Activated CD8-positive, alpha-beta memory T cell treated with anti-CD3 and anti-CD28 coated beads for 48 hours (primary cell): ENCODE measurements at regions not wholly inside any gene's neighbourhood (a gene's known extent, or its start where the extent isn't known, plus 50 kb on each side); places are given as distances from the start of the nearest gene placed in this dataset.

ENCODE experiments used
- DNase-seq, 3 experiments: peaks; one replicate each; pipeline ENCODE4 v3.0.0-alpha.2; 2020; ENCODE audit warnings: low read depth in 2 of 3, low spot score in 2 of 3

DNA sequence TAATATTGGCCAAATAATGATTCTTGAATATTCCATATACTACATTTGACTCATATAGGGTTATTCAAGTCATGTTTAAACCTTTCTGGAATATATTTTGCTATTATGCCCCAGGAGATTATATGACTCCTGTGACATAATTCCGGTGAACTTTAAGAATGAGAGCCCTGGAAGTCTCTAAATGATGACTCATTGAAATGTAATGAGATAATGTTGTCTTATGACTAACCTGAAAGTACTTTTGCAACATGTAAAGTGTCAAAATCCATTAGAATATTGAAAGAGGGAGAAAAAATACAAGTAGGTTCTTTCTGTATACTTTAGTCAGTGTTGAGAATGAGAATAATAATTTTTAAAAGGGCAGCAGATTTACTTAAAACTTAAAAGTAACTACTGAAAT is 830.4 kb downstream of the MAT2B start:
- DNase-seq: no peak

DNA sequence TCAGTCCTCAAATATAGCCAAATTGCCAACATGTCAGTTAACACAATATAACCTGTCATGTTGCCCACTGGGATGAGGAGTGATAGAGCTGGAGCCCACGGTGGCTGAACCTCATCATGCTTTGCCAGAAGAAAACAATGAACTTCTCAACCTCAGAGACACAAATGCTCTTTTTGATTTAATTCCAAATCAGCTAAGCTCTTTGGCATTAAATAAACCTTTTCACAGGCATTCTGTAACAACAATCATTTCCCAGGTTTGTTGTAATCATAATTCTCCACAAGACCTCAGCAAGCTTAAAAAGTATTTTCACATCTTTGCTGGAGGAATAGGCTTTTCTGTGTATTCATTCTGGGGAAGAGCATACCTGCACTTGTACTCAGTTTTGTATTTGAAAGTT is 830.9 kb downstream of the MAT2B start:
- DNase-seq: no peak

DNA sequence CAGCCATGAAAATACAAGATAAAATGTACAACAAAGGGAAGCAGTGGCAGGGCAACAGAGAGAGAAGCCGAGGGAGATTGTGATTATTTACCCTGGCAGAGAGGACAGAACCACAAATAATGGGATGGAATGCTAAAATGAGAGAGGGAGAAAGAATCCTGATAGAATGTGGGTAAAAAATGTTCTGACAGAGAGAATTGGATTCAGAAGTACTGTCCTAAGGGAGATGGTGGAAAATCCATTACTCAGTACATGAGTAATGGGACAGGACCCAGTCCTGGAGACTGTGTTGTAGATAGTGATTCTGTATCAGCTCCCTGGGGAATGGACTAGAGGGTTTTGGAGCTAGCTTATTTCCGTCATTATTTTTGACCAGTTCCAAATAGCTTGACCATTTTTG is 831.5 kb downstream of the MAT2B start:
- no peak for DNase-seq

DNA sequence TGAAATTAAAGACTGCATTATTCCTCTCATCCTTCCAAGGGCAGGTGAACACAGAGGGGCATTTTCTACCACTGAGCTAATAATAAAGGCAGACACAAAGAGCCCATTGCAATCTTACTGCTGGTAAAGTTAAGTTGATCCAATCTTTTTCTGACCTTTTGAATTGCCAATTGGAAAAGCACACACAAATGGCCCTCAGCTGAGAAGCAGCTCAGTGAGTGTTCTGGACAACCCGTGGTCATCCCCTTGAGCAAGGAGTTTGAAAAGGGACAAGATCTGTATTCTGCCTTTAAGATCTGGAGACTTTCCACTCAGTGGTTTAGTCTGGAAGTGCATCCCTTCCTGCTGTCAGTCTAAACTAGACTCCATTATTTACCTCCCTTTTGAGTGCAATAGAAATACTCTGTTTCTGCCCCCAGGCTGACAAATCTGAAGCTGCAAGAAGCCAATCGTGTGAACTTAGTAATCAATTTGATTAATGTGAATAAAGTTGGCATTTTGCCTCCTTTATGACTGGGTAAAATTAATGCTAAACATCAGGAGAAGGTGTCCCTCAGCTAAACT is 835.7 kb downstream of the MAT2B start:
- no peak for DNase-seq

DNA sequence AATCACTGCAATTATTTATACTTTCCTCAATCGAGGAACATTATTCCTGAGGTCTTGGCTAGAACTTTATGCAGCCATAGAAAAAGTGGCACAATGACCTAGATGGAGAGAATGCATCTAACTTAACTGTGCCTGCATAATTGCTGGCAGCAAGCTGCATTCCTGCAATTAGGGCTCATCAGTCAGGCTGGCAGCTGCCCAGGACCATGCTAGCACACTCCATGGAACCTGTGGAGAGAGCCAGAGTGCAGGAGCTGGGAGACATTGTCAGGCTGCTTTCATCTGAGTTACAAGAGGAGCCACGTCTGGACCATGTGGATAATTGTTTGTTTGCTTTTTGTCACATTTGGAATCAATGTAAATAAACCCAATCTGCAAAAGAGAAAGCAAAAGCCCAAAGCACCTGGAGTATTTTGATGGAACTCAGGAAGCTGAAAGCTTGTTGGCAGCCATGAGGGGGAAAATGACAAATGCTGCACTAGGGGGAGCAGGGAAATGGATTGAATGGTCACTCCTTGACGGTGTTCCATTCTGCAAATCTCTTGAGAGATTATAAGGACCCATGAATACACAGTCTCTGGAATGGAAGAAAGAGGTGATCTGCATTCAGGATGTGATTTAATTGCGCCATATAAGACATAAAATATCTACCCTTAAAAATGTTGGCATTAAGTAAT is 839.9 kb downstream of the MAT2B start:
- DNase-seq: no peak

DNA sequence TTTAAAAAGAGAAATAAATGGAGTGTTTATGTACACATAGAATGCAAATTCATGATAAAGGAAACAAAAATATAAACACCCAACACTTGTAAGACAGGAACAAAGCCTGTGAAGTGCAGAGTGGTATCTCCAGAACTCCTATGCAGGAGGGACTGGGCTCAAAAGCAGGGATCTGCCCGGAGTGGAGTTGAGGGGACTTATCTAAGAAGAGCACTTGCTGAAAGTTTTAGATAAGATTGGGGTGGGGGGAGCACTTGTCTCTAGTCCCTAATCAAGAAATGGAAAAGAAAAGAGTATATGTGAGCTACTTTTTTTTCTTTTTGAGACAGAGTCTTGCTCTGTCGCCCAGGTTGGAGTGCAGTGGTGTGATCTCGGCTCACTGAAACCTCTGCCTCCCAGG is 840.4 kb downstream of the MAT2B start:
- DNase-seq: no peak

DNA sequence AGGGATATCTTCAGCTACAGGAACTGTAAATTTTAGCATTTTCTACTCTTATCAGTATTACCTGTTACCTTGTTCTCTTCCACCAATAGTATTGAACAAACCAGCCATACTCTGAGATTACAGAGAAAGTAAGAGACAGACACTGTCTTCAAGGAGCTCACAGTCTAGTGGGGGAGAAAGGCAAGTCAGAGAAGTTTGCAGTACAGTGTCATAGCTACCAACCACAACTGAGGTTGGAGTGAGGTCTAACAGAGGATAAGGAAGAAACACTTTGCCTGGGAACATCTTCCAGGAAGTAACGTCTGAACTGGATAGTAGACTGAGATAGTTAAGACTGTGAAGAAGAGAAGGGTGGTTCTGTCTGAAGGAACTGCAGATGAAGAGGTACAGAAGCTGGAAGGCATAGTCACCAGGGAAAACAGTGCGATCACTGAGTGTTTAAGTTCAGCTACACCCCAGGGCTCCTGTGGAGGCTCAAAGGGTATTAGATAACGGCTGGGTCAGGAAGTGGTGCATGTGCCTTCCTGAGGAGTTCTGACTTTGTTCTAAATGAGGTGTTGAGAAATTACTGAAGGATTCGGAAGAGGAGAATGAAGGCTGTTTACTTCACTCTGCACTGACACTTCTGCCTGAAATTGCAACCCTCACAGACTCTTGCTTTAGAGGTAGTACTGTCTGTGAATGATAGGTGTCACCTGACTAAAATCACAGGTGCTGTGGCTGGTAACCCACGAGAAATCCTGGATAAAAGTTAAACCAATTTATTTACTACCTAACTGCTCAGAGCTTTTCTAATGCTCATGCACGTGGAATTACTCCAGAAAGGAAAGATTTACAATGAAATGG is 841.6 kb downstream of the MAT2B start:
- no peak for DNase-seq

DNA sequence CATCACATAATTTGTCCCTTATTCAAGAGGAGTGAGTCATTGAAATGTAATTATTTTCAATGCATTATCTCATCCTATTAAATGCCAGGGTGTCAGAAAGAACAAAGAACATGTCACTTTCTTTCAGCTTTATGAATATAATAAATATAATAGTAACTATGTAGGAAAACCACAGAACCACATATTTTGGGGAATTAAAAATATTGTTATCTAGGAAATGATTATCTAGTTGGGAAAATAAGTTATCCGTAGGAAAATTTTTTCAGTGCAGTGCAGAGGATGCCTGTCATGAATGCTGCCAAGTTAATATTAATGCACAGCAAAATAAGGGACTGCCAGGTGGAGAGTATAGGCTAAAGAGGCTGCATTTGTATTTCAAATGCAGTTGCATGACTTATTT is 844.8 kb downstream of the MAT2B start:
- DNase-seq: no peak

DNA sequence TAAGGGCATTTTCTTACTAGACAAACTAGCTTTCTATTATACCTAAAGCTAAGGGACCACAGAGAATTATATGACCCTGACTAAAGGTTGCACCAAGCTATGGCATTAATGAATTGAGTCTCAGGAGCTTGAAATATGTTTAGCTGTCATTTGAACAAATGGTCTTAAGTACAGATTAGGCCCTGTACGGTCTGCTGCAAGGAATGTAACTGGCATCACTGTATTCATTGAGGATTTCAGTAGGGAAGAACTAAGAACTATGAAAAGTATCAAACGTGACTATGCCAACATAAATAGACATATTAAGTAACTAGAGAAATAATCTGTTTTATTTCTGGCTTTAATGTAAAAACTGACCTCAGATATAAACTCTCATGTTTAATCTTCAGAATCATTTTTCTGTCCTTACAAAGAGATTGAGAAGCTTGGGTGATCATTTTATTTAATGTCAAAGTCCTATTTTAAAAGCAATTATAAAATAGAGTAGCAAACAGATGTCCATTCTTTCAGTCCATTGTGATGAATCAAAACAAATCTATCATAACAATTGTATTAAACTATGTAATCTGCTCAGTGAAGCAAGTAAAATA is 845.9 kb downstream of the MAT2B start:
- no peak for DNase-seq

DNA sequence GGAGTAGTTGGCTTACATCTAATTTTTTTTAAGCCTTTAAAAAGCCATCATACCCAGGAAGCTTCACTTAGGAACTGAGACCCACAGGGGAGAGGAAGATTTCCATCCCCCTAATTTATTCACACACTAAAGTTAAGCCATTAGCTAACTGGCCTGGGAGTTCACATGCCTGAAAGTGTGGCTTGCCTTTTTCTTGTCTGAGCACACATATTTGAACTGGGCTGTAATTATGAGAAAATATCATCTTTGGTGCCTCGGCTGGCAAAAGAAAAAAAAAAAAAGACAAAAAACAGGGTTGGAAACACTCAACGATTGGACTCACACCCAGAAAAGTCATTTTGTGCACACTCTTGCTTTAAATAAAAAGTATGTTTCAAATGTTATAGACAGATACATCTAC is 847.3 kb downstream of the MAT2B start:
- no peak for DNase-seq

DNA sequence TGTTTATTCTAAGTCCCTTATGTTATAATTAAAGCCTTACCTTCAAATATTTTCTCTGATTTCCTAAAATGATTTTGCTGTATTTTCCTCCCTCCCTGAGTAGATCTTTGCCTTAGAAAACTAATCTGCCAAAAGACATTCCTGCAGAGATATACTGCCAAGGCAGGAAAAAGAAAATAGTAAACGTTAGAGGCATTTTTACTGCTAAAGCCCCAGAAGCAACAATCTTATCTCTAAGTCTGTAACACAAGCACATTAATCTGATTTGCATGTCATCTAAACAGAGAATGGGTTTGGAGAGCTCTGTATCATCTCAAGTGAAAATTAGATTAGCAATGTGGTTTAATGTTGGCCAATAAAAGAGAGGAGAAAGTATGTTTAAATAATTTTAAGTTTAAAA is 847.7 kb downstream of the MAT2B start:
- DNase-seq: no peak

DNA sequence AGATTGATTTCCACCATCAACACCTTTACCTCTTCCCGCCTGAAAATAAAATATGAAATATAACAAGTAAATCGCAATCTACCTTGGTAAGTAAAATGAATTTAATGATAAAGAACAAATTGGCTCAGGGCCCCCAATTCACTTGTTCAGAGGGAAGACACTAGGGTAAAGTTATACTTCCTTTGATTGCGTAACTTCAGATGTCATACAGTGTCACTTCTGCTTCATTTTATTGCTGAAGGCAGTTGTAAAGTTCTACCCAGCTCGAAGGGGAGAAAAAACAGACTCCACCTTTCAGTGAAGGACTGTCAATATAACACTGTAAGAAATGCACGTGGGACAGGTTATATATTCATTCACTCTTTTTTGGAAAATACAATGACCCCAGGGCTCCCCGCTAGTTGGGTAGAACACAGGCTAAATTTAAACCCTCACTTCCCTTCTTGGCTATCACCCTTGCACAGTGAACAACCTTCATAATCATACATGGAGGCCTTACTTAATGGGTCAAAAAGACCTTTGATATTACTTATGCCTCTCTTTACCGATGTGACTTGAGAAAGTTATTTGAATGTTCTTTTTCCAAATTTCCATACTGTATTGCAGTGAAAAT is 848.8 kb downstream of the MAT2B start:
- DNase-seq: no peak

DNA sequence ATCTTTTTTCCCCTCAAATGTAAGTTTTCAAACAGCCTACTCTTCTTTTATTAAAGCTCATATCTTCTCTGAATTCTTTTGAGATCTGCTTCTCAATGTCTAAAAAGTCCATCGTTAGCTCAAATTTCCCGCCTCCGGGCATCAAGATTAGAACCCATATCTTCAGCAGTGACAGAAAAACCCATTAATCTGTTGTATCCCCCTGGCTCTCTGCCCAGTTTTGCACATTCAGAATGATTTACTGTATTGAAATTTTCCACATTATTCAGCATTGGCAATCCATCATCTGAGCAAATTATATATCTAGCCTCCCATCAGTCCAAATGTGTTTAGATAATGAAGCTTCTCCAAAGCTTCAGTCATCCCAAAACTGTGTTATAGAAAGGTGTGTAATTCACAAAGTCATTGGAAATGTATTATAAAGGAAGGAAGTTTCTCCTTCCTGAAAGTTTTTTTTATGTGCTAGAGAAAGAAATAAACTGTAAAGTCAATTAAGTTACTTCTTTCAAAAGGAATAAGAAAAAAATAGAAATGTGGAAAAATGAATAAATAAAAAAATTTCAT is 849.9 kb downstream of the MAT2B start:
- no peak for DNase-seq

DNA sequence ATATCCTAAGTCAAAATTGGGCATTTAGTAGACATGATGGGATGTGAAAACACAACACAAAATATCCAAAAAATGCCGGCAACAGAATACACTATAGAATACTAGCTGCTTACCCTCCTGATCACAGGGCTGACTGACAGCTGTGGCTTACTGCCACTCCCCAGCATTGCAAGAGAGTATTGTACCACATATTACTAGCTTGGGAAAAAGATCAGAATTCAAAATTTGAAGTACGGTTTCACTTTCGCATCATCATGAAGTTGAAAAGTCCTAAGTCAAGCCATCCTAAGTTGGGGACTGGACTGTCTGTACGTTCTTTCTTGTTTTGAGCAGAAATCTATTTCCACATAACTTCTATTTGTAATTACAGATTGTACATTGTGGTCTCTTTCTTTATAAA is 851.4 kb downstream of the MAT2B start:
- no peak for DNase-seq

DNA sequence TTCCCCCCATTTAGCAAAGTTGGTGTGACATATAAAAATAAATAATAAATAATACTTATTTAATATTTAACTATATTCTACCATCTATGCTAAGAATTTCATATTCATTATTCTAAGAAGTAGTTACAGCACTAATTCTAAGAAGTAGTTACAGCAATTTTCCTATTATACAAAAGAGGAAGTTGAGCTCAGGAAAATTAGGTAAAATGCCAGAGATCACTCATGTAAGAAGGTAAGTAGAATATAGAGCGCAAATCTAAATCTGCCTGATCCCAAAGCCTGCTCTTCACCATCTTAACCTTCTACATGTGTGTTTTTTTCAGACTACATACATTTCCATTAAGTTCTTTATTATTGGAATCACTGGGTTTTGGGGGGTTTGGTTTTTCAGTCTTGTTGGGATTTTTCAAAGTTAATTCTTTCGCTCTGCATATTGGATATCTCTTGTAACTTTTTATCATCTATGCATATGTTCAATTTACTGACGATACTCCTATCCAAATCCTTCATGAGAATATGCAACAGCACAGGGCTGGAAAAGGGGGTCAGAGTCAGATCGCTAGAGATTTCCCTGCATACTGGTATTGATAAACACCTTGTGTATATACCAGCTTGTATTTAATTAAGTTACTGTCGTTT is 852.1 kb downstream of the MAT2B start:
- DNase-seq: no peak

DNA sequence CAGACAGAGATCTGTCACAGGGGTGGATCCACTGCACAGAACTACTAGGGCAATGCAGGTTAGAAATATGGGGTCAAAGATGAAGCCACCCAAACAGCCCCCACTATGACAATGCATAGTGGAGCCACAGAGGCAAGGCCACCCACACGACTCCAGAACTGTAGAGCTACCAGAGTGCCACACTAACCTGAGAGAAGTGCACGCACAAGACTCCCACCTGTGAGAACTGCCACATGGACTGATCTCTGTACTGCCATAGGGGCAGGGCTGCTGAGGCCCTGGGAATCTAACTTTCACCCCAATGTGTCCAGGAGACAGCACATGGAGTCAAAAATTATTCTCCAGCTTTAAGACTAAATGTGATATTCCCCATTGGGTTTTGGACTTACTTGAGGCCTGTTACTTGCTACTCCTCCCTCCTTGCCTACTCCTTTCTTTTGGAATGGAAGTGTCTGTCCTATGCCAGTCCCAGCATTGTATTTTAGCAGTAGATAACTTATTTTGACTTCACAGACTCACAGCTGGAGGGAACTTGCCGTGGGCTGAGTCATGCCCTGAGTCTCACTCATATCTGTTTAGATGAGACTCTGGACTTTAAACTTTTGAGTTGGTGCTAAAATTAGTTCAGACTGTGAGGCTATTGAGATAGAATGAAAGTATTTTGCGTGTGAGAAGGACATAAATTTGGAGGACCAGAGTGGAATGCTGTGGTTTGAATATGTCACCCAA is 853.3 kb downstream of the MAT2B start:
- DNase-seq: no peak

DNA sequence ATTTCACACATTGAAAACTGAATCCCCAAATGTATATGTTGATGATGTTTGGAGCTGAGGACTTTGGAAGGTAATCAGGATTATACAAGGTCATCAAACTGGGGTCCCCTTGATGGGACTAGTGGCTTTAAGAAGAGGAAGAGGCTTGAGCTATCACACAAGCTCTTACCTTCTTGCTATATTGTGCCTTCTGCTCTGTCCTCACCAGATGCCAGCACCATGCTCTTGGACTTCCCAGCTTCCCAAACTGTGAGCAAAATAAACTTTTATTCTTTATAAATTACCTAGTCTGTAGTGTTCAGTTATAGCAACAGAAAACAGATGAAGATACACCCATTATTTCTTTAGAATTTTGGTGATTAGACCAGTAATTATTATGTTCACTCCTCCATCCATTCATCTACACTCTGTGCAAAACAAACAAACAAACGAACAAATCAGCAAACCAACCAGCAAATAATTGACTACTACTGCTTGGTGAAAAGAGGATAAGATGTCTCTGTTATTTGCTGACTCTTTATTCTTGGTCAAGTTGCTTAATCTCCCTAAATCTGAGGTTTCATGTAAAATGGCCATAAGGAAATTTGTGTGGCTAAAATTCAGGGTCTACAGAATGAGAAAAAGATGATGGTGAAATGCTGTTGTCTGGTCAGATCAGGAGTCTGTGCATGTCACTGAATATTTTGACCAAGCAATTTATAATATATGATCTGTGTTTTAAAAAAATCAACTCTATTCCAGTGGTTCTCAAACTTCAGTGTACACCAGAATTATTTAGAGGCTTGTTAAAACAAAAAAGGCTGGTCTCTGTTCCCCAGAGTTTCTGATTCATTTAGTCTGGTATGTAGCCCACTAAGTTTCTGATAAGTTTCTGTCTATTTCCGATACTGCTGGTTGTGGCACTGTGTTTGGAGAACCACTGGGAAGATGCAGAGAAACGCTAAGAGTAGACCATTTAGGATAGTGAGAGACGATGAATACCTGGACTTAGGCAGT is 854.1 kb downstream of the MAT2B start:
- no peak for DNase-seq

DNA sequence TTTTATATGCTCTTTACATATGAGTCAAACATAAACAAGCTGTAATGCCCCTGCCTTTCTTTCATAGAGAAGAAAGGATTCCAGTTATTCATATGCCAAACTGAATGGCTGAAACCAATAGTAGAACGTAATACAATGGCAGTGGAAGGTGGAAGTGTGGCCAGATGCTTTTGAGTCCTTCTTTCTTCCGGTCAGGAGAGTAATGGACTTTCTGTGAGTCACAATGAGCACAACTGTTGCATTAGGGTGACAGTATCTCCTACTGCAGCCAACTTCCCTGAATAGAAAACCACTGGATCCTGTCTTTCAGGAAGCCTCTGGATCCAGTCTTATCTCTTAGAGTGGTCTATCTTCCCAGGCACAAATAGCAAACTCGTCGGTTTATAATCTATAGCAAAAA is 855.2 kb downstream of the MAT2B start:
- DNase-seq: no peak

DNA sequence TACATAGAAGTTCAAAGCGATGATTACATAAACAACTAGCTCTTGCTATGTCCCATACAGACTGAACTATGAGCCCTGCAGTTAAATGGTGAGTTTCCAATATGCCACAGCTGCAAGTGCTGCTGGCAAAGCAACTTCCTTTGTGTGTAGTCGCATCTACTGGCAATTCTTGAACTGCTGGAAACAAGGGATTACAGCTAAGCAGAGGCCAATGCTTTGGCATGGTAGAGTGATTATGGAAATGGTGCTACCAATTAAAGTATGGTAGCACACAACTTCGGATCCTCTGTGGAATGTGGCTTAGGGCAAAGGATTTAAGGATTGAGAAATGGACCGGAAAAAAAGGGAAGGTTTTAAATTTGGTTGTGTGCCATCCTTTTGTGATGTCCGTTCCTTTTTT is 856.6 kb downstream of the MAT2B start:
- no peak for DNase-seq
